GM19035 (cell line): ENCODE measurements at regions not wholly inside any gene's neighbourhood (a gene's known extent, or its start where the extent isn't known, plus 50 kb on each side); places are given as distances from the start of the nearest gene placed in this dataset.
"Not testable (repeated sequence)": the region's sequence is repeated elsewhere in the genome, so short reads cannot be mapped to it uniquely, and the experiment has no call there.

Experiments used
- ATAC-seq: cut with Tn5 transposase; IDR thresholded peaks from one replicate; pipeline ENCODE4 v1.9.1; 2021; ENCODE audit not compliant: unreplicated experiment

- ATAC-seq, result no peak
Measured at GRCh38 chr11:29629286-29629685, 387.5 kb downstream of the KCNA4 start.

GRCh38 chr11:29628609-29629008, 388.2 kb downstream of the KCNA4 start:
- no peak for ATAC-seq

GRCh38 chr11:29627541-29627940, 389.3 kb downstream of the KCNA4 start:
- no peak for ATAC-seq

DNA sequence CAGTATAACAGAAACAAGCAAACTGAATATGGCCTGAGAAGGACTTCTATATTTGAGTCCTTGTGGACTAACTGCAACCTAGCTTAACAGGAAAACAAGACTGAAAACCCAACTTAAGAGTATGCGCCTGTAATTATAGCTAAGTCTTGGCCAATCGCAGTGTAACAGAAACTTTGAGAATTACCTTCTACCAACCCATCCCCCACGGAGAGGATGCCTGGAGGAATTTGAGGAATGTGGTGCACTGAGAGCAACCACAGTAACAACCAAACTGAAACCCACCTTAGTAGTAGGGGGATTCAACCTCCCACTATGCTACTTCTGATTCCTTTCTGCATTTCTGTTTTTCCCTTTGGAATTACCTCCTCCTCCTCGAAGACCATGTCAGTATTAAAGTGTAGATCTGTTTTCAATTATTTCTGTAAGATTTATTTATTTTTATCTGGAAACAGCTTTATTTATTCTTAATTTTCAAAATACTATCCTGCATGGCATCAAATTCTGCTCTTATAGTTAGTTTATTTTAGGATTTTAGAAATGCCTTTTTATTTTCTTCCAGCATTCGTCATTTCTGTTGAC, 393.6 kb downstream of the KCNA4 start:
- no peak for ATAC-seq

DNA sequence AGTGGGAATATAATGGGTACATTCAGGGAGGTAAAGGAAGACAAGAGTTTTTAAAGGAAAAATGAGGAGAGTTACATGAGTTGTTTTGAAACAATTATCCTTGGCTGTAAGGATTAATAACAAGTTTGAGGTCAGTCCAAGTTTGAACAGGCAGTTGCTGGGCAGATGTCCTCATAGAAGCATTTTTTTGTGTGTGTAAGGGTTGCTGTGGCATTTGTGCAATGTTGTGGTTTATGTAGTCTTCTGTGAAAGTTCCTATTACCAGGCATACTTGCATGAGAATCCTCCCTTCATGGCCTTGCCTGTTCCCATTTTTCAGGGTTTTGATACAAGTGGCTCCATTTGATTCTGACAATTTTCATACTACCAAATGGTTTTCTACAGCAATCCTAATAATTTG, 400.2 kb downstream of the KCNA4 start:
- ATAC-seq, result no peak

- no peak for ATAC-seq
Measured at GRCh38 chr11:29612423-29612822, 404.4 kb downstream of the KCNA4 start.

GRCh38 chr11:29606330-29607031, 410.3 kb downstream of the KCNA4 start:
- no peak for ATAC-seq

- ATAC-seq, result not testable (repeated sequence)
Measured at GRCh38 chr11:29600151-29600575, 416.7 kb downstream of the KCNA4 start.

- no peak for ATAC-seq
Measured at GRCh38 chr11:29584342-29584741, 432.5 kb downstream of the KCNA4 start.

GRCh38 chr11:29578806-29579205, 438.0 kb downstream of the KCNA4 start:
- ATAC-seq, result no peak

GRCh38 chr11:29564486-29564885, 452.3 kb downstream of the KCNA4 start:
- no peak for ATAC-seq

DNA sequence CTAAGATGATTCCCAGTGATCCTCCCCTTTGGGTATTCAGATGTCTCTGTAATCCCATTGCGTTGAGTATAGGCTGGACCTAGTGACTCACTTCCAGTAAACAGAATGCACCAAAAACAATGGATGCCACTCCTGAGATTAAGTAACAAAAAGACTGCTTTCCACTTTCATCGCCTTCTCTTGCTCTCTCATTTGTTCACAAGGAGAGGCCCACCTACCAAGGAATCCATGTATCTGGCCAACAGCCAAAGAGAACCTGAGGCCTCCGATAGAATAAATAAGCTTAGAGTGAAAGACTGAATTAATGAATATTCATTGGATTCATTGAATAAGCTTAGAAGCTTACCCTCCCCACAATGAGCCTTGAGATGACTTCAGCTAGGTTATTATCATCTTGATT, 454.6 kb downstream of the KCNA4 start:
- ATAC-seq, result no peak

GRCh38 chr11:29553990-29554389, 462.8 kb downstream of the KCNA4 start:
- ATAC-seq, result no peak

DNA sequence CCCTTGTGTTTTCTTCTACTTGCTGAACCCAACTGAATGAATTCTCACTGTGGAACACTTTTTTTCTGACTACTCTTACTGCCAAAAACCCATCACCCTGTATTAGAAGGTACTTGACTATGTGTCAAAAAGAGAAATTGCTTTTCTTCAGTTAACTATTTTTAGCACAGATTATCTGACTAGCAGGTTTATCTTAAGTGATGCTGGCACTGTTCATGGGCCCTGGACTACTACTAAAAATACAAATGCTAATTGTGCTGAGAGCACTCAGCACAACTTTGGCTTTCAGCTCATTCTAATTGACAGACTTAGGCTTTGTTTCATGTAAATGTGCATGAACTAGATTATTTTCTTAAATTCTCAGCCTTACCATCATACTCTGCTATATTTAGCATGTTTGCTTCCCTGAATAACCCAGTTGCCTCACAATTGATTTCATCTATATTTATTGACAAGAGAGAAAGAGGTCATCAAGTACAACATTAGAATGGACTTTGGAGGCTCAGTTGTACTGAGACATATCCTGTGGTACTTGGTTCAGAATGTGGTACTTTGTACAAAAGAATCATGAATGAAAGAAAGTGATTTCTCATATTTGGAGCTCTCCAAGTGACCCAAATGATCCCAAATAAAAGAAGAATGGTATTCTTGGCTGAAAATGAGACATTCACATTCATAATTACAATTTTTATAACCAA, 478.3 kb downstream of the KCNA4 start:
- no peak for ATAC-seq

DNA sequence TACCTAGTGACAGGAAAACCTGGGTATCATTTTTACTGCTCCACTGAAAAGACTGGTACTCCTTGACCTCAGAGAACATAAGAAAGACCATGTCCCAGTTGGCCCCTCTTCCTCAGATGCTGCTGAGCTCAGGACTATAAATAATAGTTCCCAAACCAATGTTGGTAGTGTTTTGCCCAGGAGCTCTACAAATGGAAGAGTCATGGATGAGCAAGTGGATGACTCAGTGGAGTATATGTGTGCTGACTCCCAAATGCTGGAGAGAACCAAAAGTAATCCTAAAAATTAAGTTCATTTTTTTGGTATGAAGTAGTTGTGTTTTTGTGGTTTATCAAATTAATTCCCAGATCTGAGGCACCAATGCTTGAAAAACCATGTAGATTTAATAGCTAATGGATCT, 482.0 kb downstream of the KCNA4 start:
- ATAC-seq, result no peak

DNA sequence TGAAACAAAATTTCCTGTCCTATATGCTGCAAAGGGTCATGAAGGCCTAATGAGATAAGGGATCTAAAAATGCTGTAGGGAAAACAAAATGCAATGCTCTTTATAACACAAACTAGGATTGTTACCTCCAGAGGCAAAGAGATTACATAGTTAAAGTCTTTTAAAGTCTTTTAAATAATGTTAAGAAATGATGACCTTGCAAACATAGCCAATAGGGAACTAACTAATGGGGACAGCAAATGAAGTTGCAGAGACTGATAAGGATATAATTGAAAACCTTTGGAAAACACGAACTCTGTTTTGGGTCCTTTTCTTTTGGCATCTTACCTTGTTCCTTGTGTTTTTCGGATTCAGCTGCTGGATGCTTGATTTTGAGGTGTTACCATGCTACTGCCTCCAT, 485.9 kb downstream of the KCNA4 start:
- no peak for ATAC-seq

GRCh38 chr11:29527391-29527936, 489.4 kb downstream of the KCNA4 start:
- ATAC-seq, result no peak

GRCh38 chr11:29518389-29519174, 498.2 kb downstream of the KCNA4 start:
- ATAC-seq, result no peak

DNA sequence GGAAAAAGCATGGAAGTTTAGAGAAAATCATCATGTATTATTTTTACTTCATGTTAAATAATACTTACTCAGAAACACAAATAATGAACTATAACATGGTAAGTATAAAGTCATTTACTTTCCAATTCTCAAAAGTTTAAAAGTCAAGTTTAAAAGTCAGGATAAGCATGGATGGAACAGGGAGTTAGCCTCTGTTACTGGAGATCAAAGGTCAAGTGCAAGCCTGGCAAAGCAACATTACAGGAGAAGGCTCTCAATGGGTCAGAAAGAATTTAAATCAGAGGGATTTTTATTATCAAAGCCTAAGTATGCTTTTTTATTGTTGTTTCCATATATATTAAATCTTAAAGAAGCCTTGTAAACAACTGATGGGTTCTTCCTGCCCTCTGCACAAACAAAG, 505.4 kb downstream of the KCNA4 start:
- ATAC-seq, result no peak

DNA sequence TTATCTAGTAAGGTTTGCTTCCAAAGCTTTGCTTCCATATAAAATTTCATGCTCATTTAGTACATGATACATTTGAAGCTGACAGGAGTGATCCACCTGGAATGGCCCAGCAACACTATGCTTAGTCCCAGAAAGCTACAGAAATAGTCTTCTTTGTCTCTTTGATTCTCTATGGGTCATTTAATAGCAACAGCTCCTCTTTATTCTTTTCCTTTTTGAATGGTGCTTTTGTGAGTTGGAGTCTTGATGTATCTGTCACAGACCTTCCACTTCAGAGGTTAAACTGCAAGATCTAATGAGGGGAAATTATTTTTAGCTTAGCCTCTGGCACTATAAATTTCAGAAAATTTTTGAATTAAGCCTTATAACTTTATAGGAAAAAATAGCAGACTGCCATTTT, 509.5 kb downstream of the KCNA4 start:
- no peak for ATAC-seq

GRCh38 chr11:29495676-29496075, 521.2 kb downstream of the KCNA4 start:
- no peak for ATAC-seq
